Psoas muscle (tissue), 7 donors: ENCODE measurements at regions not wholly inside any gene's neighbourhood (a gene's known extent, or its start where the extent isn't known, plus 50 kb on each side); places are given as distances from the start of the nearest gene placed in this dataset.

Experiments
- ATAC-seq, 4 donors: fragments of 200-7000 bp; cut with Tn5 transposase; one replicate each; pipeline ENCODE4 v1.9.1; 2020; ENCODE audit warnings: moderate library complexity in 3 of 4, mild to moderate bottlenecking in 2 of 4
- DNase-seq, 2 donors: peaks; one replicate each; pipeline ENCODE4 v3.0.0-alpha.2; 2020
- H3K27ac ChIP-seq: fragments of 200-600 bp; one replicate; pipeline ENCODE4 v1.8.0; 2022
- H3K27me3 ChIP-seq, 3 donors: fragments of 200-600 bp in 1 of 3; one replicate each; pipeline versions ENCODE4 v1.6.1 to v1.8.0; 2013 to 2022; ENCODE audit warnings: low read length in 2 of 3, mild to moderate bottlenecking in 2 of 3, moderate library complexity in 1 of 3; ENCODE audit not compliant: insufficient read depth in 3 of 3
- H3K36me3 ChIP-seq, 2 donors: fragments of 200-600 bp in 1 of 2; one replicate each; pipeline versions ENCODE4 v1.6.1 to v1.8.0; 2013 to 2022; ENCODE audit warnings: low read depth in 1 of 2, mild to moderate bottlenecking in 1 of 2, moderate library complexity in 1 of 2; ENCODE audit not compliant: insufficient read depth in 1 of 2
- H3K4me1 ChIP-seq: fragments of 200-600 bp; one replicate; pipeline ENCODE4 v1.8.0; 2022
- H3K4me3 ChIP-seq: fragments of 200-600 bp; one replicate; pipeline ENCODE4 v1.8.0; 2022; ENCODE audit warnings: mild to moderate bottlenecking
- H3K9me3 ChIP-seq: fragments of 200-600 bp; one replicate; pipeline ENCODE4 v1.8.0; 2022
- WGBS, 3 donors: extraction: QIAGEN DNeasy Blood & Tissue Kit; methylation state at CpG; one replicate each; pipeline versions ENCODE4 v1.1.6 to v1.1.7; 2013; 5-methylcytosine and 5-hydroxymethylcytosine counted together
- intact Hi-C, 2 donors: fragments of 100-400 bp; cut with DNase I; formaldehyde crosslinking; loops; one replicate each; pipeline versions ENCODE4 v1.11.0 to v1.14.2; 2022
- TF ChIP-seq, protein P1 (sequence below): fragments of 200-600 bp; IDR thresholded peaks from one replicate; pipeline ENCODE4 v1.8.0; 2022; ENCODE audit warnings: antibody characterized with exemption
- donor health status: healthy with polysubstance abuse.
- donor health status: DM: no; HTN: no; CAD: no; lungs with moderate emphysema.
- donor health status: Bipolar disorder and iron deficiency.
- donor health status: healthy.
- donor health status: DM: yes; HTN: yes; CAD: no.
- donor health status: DM: no; HTN: no; CAD: no.
- donor health status: DM: yes; HTN: yes; CAD: no.

DNA sequence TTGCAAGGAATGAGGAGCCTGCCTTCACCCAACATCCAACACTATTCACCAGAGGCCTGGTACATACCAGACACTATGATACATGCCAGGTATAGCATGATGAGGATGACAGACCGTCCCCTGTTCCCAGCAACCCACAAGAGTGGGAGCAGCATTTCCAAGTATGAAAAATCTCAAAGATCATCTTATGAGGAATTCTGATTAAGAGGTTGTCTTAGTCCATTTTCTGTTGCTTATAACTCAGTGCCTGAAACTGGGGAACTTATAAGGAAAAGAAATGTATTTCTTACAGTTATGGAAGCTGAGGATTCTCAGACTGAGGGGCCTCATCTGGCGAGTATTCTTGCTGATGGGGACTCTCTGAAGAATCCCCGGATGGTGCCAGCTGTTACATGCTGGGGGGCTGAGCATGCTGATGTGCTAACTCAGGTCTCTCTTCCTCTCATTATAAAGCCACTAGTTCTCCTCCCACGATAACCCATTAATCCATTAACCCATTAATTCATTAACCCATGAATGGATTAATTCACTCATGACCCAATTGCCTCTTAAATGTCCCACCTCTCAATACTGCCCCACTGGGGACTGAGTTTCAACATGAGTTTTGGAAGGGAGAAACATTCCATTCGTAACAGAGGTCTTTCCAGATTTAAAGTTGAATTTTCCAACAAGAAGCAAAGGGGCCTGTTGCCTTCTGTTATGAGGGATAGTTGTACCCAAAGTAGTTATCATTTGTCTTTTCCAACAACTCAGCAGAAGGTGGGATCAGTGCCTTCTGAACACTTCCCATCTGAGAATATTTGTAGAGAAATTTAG is 173.9 kb downstream of the HERPUD2 start:
- WGBS, 3 donors: 34 to 39% (median 35%) methylated on average over 5 of the region's 5 CpGs
- H3K27ac ChIP-seq: no peak overlapping the region
- no peaks in the 10 kb centered on the region for H3K9me3 ChIP-seq
- peaks cover 0 to 5% (median 0%) of the 10 kb centered on the region in 3 donors for H3K27me3 ChIP-seq
- DNase-seq (no peak), ATAC-seq (no peak)
- no peaks in the 10 kb centered on the region for H3K36me3 ChIP-seq
- no peaks in the 10 kb centered on the region for H3K4me1 ChIP-seq
- no peak overlapping the region for H3K4me3 ChIP-seq
- TF ChIP-seq, protein P1, sequence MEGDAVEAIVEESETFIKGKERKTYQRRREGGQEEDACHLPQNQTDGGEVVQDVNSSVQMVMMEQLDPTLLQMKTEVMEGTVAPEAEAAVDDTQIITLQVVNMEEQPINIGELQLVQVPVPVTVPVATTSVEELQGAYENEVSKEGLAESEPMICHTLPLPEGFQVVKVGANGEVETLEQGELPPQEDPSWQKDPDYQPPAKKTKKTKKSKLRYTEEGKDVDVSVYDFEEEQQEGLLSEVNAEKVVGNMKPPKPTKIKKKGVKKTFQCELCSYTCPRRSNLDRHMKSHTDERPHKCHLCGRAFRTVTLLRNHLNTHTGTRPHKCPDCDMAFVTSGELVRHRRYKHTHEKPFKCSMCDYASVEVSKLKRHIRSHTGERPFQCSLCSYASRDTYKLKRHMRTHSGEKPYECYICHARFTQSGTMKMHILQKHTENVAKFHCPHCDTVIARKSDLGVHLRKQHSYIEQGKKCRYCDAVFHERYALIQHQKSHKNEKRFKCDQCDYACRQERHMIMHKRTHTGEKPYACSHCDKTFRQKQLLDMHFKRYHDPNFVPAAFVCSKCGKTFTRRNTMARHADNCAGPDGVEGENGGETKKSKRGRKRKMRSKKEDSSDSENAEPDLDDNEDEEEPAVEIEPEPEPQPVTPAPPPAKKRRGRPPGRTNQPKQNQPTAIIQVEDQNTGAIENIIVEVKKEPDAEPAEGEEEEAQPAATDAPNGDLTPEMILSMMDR: no peak
- intact Hi-C loops: no loop called here

DNA sequence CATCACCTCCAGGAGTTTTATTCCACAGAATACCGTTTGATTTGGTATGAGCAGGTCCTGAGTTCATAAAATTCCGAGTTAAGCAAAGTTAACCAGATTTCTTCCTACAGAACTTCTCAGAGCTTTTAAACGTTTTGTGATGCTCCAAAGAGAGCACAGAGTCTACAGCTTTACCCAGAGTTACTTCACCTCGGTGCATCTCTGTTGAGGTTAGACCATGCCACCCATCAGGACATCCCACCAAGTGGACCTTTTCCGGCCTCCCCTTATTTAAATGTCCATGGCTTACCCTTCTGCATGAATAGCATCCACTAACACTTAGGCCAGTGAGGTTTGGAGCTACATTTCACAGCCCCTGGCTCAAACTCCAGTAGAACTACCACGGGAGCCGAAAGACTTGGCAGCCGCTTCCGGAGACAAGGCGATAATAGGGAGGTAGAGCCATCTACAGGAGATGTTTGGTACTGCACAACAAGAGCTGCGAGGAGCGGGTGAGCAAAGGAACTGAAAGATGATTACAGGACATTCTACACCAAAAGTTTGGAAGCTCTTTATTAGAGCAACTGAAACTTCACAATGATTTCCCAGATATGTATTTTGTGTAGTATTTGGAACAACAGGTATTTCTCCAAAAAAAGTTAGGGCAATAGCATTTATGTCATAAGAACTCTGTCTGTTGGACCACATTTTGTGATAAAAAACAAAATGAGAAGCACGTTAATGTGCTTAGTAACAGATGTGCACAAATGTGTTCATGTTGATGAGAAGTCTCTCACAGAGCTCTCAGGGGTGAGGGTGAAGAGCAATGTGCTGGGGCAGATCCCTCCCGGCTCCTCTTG is 174.7 kb downstream of the HERPUD2 start:
- no peaks in the 10 kb centered on the region for H3K9me3 ChIP-seq
- H3K4me3 ChIP-seq: no peak overlapping the region
- H3K27me3 ChIP-seq: peaks cover 0 to 5% (median 0%) of the 10 kb centered on the region in 3 donors
- ATAC-seq: peak; percentile 52 to 81 (median 67)
- H3K27ac ChIP-seq: no peak overlapping the region
- TF ChIP-seq, protein P1: peak; percentile 68
- no peaks in the 10 kb centered on the region for H3K36me3 ChIP-seq
- DNase-seq: peak; percentile 60 to 80
- no peaks in the 10 kb centered on the region for H3K4me1 ChIP-seq
- WGBS, 3 donors: 29 to 33% (median 30%) methylated on average over 14 of the region's 14 CpGs
- intact Hi-C loops: loop anchor here in 1 of 2 donors (5.0 kb wide), 1 partner anchor 93 kb away; no protein-coding TSS in a partner anchor

DNA sequence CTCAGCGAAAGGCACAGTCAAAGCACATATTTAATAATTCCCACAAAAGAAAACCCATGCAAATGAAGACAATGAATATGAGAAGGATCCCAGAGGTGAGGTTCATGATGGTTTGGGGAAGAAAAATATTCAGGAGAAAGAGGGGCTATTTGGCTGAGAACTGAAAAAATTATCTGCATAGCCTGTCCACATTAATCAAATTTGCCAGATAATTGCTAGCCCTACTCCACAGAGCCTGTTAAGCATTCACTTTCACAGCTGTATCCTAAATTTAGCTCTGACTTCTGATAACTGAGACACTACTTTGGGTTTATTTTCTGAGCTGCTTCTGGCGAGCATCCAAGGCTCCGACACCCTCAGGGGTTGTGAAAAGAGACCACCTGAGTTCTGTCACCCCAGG is 176.2 kb downstream of the HERPUD2 start:
- TF ChIP-seq, protein P1: no peak
- 35 to 40% (median 37%) methylated on average over 3 of the region's 3 CpGs for WGBS, 3 donors
- H3K36me3 ChIP-seq: no peaks in the 10 kb centered on the region
- DNase-seq: no peak
- peaks cover 0 to 5% (median 0%) of the 10 kb centered on the region in 3 donors for H3K27me3 ChIP-seq
- H3K27ac ChIP-seq: no peak overlapping the region
- H3K9me3 ChIP-seq: no peaks in the 10 kb centered on the region
- no peak overlapping the region for H3K4me3 ChIP-seq
- intact Hi-C loops: loop anchor here in 1 of 2 donors (5.0 kb wide), 1 partner anchor 91 kb away; no protein-coding TSS in a partner anchor
- no peaks in the 10 kb centered on the region for H3K4me1 ChIP-seq
- no peak for ATAC-seq

DNA sequence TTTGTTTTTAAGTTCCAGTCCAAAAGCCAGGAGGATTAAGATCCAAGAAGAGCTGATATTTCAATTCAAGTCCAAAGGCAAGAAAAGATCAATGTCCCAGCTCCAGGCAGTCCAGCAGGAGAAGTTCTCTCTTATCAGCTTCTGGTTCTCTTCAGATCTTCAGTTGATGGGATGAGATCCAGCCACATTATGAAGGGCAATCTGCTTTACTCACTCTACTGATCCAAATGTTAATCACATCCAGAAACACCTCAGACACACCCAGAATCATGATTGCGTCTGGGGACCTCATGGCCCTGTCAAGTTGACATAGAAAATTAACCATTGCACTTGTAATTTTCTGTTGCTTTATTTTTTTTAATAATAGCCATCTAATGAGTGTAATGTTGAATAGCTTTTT is 178.4 kb downstream of the HERPUD2 start:
- H3K9me3 ChIP-seq: no peaks in the 10 kb centered on the region

More for the DNA sequence above, 178.4 kb downstream of the HERPUD2 start:
- TF ChIP-seq, protein P1: no peak
- intact Hi-C loops: loop anchor here in 1 of 2 donors (5.0 kb wide), 1 partner anchor 89 kb away; no protein-coding TSS in a partner anchor
- Histone ChIP-seq H3K36me3 (no peaks in the 10 kb centered on the region), H3K4me3 (no peak overlapping the region), H3K4me1 (no peaks in the 10 kb centered on the region), H3K27ac (no peak overlapping the region), H3K27me3 (no peaks in the 10 kb centered on the region)
- ATAC-seq (no peak), DNase-seq (no peak)
- 68 to 86% (median 74%) methylated on average over 1 of the region's 1 CpG for WGBS, 3 donors
